Breast epithelium (tissue), 4 donors: ENCODE measurements at regions not wholly inside any gene's neighbourhood (a gene's known extent, or its start where the extent isn't known, plus 50 kb on each side); places are given as distances from the start of the nearest gene placed in this dataset.

ENCODE experiments used
- DNase-seq, 2 donors: peaks; one replicate each; pipeline ENCODE4 v3.0.0-alpha.2; 2019; ENCODE audit warnings: low spot score in 2 of 2
- H3K27ac ChIP-seq, 2 donors: fragments of 200-600 bp; sonication (generic) in 1 of 2; one replicate each; pipeline ENCODE4 v1.5.1; 2016 to 2019; ENCODE audit warnings: mild to moderate bottlenecking in 1 of 2
- H3K27me3 ChIP-seq, 2 donors: fragments of 200-600 bp; sonication (generic) in 1 of 2; one replicate each; pipeline versions ENCODE4 v1.5.1 to v1.6.0; 2017 to 2019; ENCODE audit warnings: control low read depth in 1 of 2, mild to moderate bottlenecking in 1 of 2
- H3K36me3 ChIP-seq: fragments of 200-600 bp; one replicate; pipeline ENCODE4 v1.5.1; 2019
- H3K4me1 ChIP-seq, 2 donors: fragments of 200-600 bp; sonication (generic); one replicate each; pipeline ENCODE4 v1.5.1; 2016 to 2019; ENCODE audit warnings: control low read depth in 1 of 2
- H3K4me3 ChIP-seq, 3 donors: fragments of 200-600 bp; sonication (generic); 1 replicate in 2 of 3; 2 replicates in 1 of 3; pipeline ENCODE4 v1.5.1; 2016 to 2019; ENCODE audit warnings: mild to moderate bottlenecking in 3 of 3, moderate library complexity in 2 of 3
- H3K9me3 ChIP-seq, 2 donors: fragments of 200-600 bp; sonication (generic) in 1 of 2; one replicate each; pipeline ENCODE4 v1.5.1; 2016 to 2019; ENCODE audit warnings: control low read depth in 1 of 2
- POLR2A ChIP-seq: fragments of 450-650 bp; IDR thresholded peaks from one replicate; pipeline ENCODE4 v1.6.1; 2016; ENCODE audit warnings: antibody characterized with exemption, mild to moderate bottlenecking, moderate library complexity
- POLR2AphosphoS5 ChIP-seq, 3 donors: sonication (generic); formaldehyde crosslinking; IDR thresholded peaks; one replicate each; pipeline ENCODE4 v1.6.1; 2017; ENCODE audit warnings: antibody characterized with exemption in 3 of 3
- intact Hi-C: fragments of 100-400 bp; cut with DNase I; formaldehyde crosslinking; loops from one replicate; pipeline ENCODE4 v1.15.1; 2023; ENCODE audit warnings: low total_unique reads
- TF ChIP-seq, protein P1 (sequence below), 3 donors: fragments of 450-650 bp; IDR thresholded peaks; one replicate each; pipeline ENCODE4 v1.5.1; 2016 to 2017; ENCODE audit warnings: antibody characterized with exemption in 3 of 3, mild to moderate bottlenecking in 3 of 3, moderate library complexity in 3 of 3

DNA sequence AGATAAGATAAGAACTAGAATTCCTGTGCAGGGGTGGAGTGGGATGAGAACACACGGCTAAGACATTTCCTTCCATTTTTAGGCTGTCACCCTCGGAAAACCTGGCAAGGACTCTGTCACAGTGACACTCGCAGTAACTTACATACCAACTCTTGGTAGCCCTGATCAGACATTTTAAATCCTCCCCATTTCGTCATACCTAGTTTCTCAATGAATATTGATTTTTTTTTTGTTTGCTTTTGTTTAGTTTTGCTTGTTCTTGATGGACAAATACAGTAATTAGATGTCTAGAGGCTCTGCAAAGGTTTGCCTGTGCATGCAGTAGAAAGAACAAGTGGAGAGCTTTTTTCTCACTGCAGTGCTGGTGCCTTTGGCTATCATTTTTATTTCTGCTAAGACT, 213.0 kb upstream of the FAM83B start:
- H3K4me1 ChIP-seq: no peaks in the 10 kb centered on the region
- H3K9me3 ChIP-seq: no peaks in the 10 kb centered on the region
- no peak for DNase-seq
- intact Hi-C loops: no loop called here
- H3K36me3 ChIP-seq: no peaks in the 10 kb centered on the region
- TF ChIP-seq POLR2AphosphoS5 (IDR thresholded peaks at IDR 0.05) (no peak), POLR2A (no peak)
- TF ChIP-seq, protein P1, sequence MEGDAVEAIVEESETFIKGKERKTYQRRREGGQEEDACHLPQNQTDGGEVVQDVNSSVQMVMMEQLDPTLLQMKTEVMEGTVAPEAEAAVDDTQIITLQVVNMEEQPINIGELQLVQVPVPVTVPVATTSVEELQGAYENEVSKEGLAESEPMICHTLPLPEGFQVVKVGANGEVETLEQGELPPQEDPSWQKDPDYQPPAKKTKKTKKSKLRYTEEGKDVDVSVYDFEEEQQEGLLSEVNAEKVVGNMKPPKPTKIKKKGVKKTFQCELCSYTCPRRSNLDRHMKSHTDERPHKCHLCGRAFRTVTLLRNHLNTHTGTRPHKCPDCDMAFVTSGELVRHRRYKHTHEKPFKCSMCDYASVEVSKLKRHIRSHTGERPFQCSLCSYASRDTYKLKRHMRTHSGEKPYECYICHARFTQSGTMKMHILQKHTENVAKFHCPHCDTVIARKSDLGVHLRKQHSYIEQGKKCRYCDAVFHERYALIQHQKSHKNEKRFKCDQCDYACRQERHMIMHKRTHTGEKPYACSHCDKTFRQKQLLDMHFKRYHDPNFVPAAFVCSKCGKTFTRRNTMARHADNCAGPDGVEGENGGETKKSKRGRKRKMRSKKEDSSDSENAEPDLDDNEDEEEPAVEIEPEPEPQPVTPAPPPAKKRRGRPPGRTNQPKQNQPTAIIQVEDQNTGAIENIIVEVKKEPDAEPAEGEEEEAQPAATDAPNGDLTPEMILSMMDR (IDR thresholded peaks at IDR 0.05): no peak
- H3K4me3 ChIP-seq: no peak overlapping the region
- H3K27me3 ChIP-seq: no peaks in the 10 kb centered on the region
- H3K27ac ChIP-seq: no peak overlapping the region

DNA sequence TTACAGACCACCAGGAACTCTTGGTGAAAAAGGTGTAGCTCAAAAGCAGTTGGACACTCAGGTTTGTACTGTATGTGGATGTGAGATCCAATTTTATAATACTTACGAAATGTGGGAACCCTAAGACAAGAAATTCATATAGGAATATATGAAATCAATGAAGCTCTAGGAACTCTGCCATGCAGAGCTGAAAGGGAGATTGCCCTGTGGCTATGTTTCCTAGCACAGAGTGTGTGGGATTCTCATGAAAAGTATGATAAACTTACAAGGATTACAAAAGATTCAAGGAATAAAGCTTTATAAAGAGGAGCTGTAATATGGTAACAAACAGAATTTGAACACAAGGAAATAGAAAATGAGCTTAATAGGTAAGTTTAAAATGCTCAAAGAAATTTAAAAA, 205.7 kb upstream of the FAM83B start:
- Histone ChIP-seq H3K27ac (no peak overlapping the region), H3K36me3 (no peaks in the 10 kb centered on the region), H3K9me3 (no peaks in the 10 kb centered on the region), H3K4me1 (no peaks in the 10 kb centered on the region), H3K4me3 (no peak overlapping the region), H3K27me3 (no peaks in the 10 kb centered on the region)
- TF ChIP-seq, protein P1 (IDR thresholded peaks at IDR 0.05): no peak
- no peak for TF ChIP-seq POLR2A
- no peak for DNase-seq
- intact Hi-C loops: no loop called here

DNA sequence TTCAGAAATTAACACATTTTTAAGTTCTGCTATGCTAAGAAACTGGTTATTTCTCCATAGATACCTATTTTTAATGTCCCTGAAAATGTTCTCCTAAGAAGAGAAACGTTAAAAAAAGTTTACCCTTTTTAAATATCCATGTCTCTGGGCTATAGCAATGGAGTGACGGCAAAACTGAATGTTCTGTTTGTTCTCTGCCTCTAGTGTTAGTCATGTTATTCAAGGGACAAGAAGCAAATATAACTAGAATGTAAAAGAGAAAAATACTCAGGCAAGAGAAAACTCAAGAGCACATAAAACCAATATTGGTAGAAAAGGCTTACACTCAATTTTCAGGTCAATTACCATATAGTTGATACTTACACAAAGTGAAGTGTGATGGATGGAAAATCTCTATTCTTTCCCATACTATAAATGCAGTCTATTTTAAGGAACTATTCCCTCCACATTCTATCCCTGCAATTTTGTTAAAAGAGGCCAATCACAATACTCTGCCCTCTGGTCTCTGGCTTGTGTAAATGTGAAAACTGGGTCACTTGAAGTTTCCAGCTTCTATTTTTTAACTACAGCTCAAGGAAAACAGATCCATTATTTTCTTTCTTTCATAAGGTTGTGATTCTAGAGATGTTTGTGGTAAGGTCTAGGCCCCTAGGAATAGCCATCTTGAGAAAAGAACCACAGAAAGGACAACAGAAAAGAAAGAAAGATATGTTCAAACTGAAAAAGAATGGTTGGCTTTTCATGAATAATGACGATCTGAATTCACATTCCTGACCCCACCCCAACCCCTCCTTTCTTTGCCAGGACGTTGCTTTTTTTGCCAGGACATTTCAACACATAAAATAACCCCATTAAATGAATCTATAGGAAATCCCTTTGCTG, 200.3 kb upstream of the FAM83B start:
- no peak for TF ChIP-seq POLR2A
- TF ChIP-seq, protein P1 (IDR thresholded peaks at IDR 0.05): no peak
- no peak for TF ChIP-seq POLR2AphosphoS5 (IDR thresholded peaks at IDR 0.05)
- H3K27ac ChIP-seq: no peak overlapping the region
- intact Hi-C loops: no loop called here

DNA sequence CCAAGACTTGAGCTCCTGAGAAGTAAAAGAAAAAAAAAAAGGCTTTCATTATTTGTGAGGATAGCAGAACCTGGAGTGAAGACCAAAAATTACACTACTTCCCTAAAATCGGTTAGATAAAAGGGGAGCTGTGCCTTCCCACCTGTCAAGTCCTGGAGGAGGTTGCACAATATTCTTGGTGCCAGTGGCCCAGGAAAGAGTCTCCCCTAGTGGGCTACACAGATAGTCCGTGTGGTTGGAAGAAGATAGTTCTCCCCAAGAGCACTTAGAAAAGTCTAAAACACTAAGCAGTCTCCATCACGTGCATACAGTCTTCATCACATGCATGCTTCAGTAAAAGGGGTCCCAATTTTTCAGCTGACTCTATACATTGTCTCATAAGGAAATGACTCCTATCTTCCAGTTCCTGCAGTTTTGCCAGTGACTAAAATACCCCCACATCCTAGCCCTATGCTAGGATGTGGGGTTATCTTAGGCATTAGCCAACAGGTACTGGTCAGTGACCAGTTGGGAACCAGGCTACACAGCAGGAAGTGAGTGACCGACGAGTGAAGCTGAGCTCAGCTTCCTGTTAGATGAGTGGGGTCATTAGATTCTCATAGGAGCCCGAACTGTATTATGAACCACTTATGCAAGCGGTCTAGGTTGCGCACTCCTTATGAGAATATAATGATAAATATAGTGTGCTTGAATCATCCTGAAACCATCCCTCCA, 199.5 kb upstream of the FAM83B start:
- Histone ChIP-seq H3K4me3 (no peak overlapping the region), H3K27ac (no peak overlapping the region), H3K4me1 (no peaks in the 10 kb centered on the region), H3K27me3 (no peaks in the 10 kb centered on the region), H3K36me3 (no peaks in the 10 kb centered on the region), H3K9me3 (no peaks in the 10 kb centered on the region)
- intact Hi-C loops: no loop called here
- DNase-seq: no peak
- TF ChIP-seq POLR2A (no peak), POLR2AphosphoS5 (IDR thresholded peaks at IDR 0.05) (no peak)
- TF ChIP-seq, protein P1 (IDR thresholded peaks at IDR 0.05): no peak

More for the DNA sequence above, 200.3 kb upstream of the FAM83B start:
- Histone ChIP-seq H3K9me3 (no peaks in the 10 kb centered on the region), H3K4me1 (no peaks in the 10 kb centered on the region), H3K36me3 (no peaks in the 10 kb centered on the region), H3K4me3 (no peak overlapping the region), H3K27me3 (no peaks in the 10 kb centered on the region)
- no peak for DNase-seq

DNA sequence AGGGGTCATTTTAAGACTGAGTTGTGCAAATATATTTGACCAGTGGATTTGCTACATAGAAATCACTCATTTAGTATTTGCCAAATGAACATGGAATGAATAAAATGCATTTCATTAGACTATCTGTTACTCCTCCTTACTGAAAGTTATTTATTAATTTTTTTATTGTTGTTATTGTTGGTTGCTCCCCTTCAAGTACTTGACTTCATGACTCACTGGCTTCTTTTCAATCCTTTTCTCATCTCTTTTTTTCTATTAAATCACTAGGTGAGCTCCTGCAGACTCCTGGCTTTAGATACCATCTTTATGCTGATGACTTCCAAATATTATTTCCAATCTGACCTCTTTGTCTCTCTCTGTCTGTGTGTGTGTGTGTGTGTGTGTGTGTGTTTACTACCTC, 192.2 kb upstream of the FAM83B start:
- H3K4me3 ChIP-seq: no peak overlapping the region
- intact Hi-C loops: no loop called here
- no peaks in the 10 kb centered on the region for H3K36me3 ChIP-seq
- DNase-seq: no peak
- TF ChIP-seq POLR2A (no peak), POLR2AphosphoS5 (IDR thresholded peaks at IDR 0.05) (no peak)
- TF ChIP-seq, protein P1 (IDR thresholded peaks at IDR 0.05): no peak
- no peaks in the 10 kb centered on the region for H3K27me3 ChIP-seq
- H3K27ac ChIP-seq: no peak overlapping the region
- H3K4me1 ChIP-seq: no peaks in the 10 kb centered on the region
- H3K9me3 ChIP-seq: no peaks in the 10 kb centered on the region
